HCT116 (cell line): ENCODE measurements at regions not wholly inside any gene's neighbourhood (a gene's known extent, or its start where the extent isn't known, plus 50 kb on each side); places are given as distances from the start of the nearest gene placed in this dataset.

Source experiments
- ATAC-seq: fragments of 200-7000 bp; cut with Tn5 transposase; 2 replicates; pipeline ENCODE4 v1.9.1; 2020; ENCODE audit warnings: mild to moderate bottlenecking, moderate library complexity
- BruUV-seq: library from RNA; stranded (reverse); fragments of 400-500 nt; replicated peaks from 2 replicates; lab custom pipeline; 2021; lab: Mats Ljungman, UMichigan
- CTCF ChIA-PET: fragments of 300-600 bp; sonication (Branson Sonifier 250); formaldehyde crosslinking; loops from one replicate; lab custom pipeline; 2021; ENCODE audit warnings: antibody characterized with exemption; lab: Charles Lee
- POLR2A ChIA-PET: fragments of 300-600, 350-600 bp; sonication (Branson Sonifier 250); formaldehyde crosslinking; loops from one replicate; lab custom pipeline; 2021; ENCODE audit warnings: antibody characterized with exemption; lab: Charles Lee
- RAD21 ChIA-PET, 2 experiments: fragments of 300-600 bp; sonication (Branson Sonifier 250); formaldehyde crosslinking; loops; one replicate each; lab custom pipeline; 2023; ENCODE audit warnings: low total read pairs in 2 of 2; ENCODE audit not compliant: uncharacterized antibody in 2 of 2, unreplicated experiment in 2 of 2, low non-redundant PET in 1 of 2; lab: Charles Lee
- DNase-seq: peaks from one replicate; pipeline ENCODE4 v3.0.0-alpha.2; 2010; ENCODE audit warnings: low read depth, low spot score
- H2AFZ ChIP-seq: fragments of 200-600 bp; shearing (Covaris generic), sonication (generic); 2 replicates; pipeline ENCODE4 v1.6.1; 2017; ENCODE audit warnings: low read depth, mixed run types, mixed read lengths, antibody characterized with exemption, low read length; ENCODE audit not compliant: poor library complexity, severe bottlenecking
- H3K27ac ChIP-seq: 2 replicates; pipeline ENCODE4 v1.5.1; 2012; ENCODE audit warnings: low read depth, low read length
- H3K27me3 ChIP-seq: fragments of 200-600 bp; sonication (generic); 2 replicates; pipeline ENCODE4 v1.6.1; 2016; ENCODE audit warnings: mixed run types, low read length, mixed read lengths; ENCODE audit not compliant: insufficient read depth
- H3K36me3 ChIP-seq, 2 experiments: fragments of 200-500 bp in 1 of 2; fragments of 200-600 bp in 1 of 2; sonication (Bioruptor generic) in 1 of 2; sonication (generic) in 1 of 2; 2 replicates each; pipeline versions ENCODE4 v1.5.1 to v1.6.1; 2014 to 2016; ENCODE audit warnings: low read length in 2 of 2, inconsistent platforms in 1 of 2, mixed read lengths in 1 of 2, mixed run types in 1 of 2; ENCODE audit not compliant: insufficient read depth in 2 of 2, control insufficient read depth in 1 of 2
- H3K4me1 ChIP-seq, 2 experiments: fragments of 200-600 bp in 1 of 2; sonication (generic) in 1 of 2; 2 replicates each; pipeline versions ENCODE4 v1.5.1 to v1.6.1; 2012 to 2017; ENCODE audit warnings: low read length in 2 of 2, inconsistent platforms in 1 of 2, mild to moderate bottlenecking in 1 of 2, mixed read lengths in 1 of 2, mixed run types in 1 of 2, moderate library complexity in 1 of 2; ENCODE audit not compliant: insufficient read depth in 2 of 2, control insufficient read depth in 1 of 2
- H3K4me2 ChIP-seq: fragments of 200-600 bp; sonication (generic); 2 replicates; pipeline ENCODE4 v1.6.1; 2017; ENCODE audit warnings: mixed run types, low read length, mixed read lengths
- H3K4me3 ChIP-seq, 2 experiments: fragments of 200-600 bp in 1 of 2; sonication (generic) in 1 of 2; replicated peaks in 1 of 2; 2 replicates each; pipeline ENCODE4 v1.5.1; 2011 to 2016; ENCODE audit warnings: low read length in 2 of 2, control low read depth in 1 of 2, low read depth in 1 of 2, mild to moderate bottlenecking in 1 of 2, mixed read lengths in 1 of 2, mixed run types in 1 of 2
- H3K79me2 ChIP-seq: fragments of 200-600 bp; sonication (generic); 2 replicates; pipeline ENCODE4 v1.6.1; 2017; ENCODE audit warnings: mild to moderate bottlenecking, mixed run types, low read length, moderate library complexity, mixed read lengths; ENCODE audit not compliant: insufficient read depth
- H3K9ac ChIP-seq: fragments of 200-600 bp; sonication (generic); 2 replicates; pipeline ENCODE4 v1.6.1; 2016; ENCODE audit warnings: low read length, mixed read lengths
- H3K9me2 ChIP-seq: fragments of 200-600 bp; sonication (generic), shearing (Covaris generic); 2 replicates; pipeline ENCODE4 v1.6.1; 2017; ENCODE audit warnings: mixed run types, mild to moderate bottlenecking, moderate library complexity; ENCODE audit not compliant: insufficient read depth
- H3K9me3 ChIP-seq, 2 experiments: fragments of 200-500 bp in 1 of 2; fragments of 200-600 bp in 1 of 2; sonication (Bioruptor generic) in 1 of 2; sonication (generic) in 1 of 2; 2 replicates each; pipeline ENCODE4 v1.6.1; 2014 to 2017; ENCODE audit warnings: low read length in 2 of 2, mixed read lengths in 2 of 2, inconsistent platforms in 1 of 2, low read depth in 1 of 2, mild to moderate bottlenecking in 1 of 2, mixed run types in 1 of 2, moderate library complexity in 1 of 2; ENCODE audit not compliant: control insufficient read depth in 1 of 2, insufficient read depth in 1 of 2
- H4K20me1 ChIP-seq: fragments of 200-600 bp; sonication (generic), shearing (Covaris generic); 2 replicates; pipeline ENCODE4 v1.6.1; 2017; ENCODE audit warnings: mixed run types, mild to moderate bottlenecking, moderate library complexity; ENCODE audit not compliant: insufficient read depth
- CBX3 ChIP-seq: IDR thresholded peaks from 2 replicates; pipeline ENCODE4 v1.6.1; 2012; ENCODE audit warnings: low read depth
- CEBPB ChIP-seq: IDR thresholded peaks from 2 replicates; pipeline ENCODE4 v1.6.1; 2012; ENCODE audit warnings: low read depth
- ELF1 ChIP-seq: IDR thresholded peaks from 2 replicates; pipeline ENCODE4 v1.6.1; 2012; ENCODE audit warnings: low read depth, borderline replicate concordance
- EZH2 ChIP-seq: fragments of 200-600 bp; sonication (generic); IDR thresholded peaks from 2 replicates; pipeline ENCODE4 v1.6.1; 2017; ENCODE audit warnings: antibody characterized with exemption, mixed run types
- EZH2phosphoT487 ChIP-seq: fragments of 200-600 bp; IDR thresholded peaks from 2 replicates; pipeline ENCODE4 v1.6.1; 2018; ENCODE audit warnings: antibody characterized with exemption, borderline replicate concordance
- FOSL1 ChIP-seq: IDR thresholded peaks from 2 replicates; pipeline ENCODE4 v1.6.1; 2012; ENCODE audit warnings: low read depth
- JUND ChIP-seq: IDR thresholded peaks from 2 replicates; pipeline ENCODE4 v1.6.1; 2012
- POLR2A ChIP-seq: IDR thresholded peaks from 2 replicates; pipeline ENCODE4 v1.7.0; 2011; ENCODE audit warnings: borderline replicate concordance; ENCODE audit not compliant: insufficient read depth, insufficient read length; ENCODE audit errors: extremely low read depth
- POLR2AphosphoS5 ChIP-seq: IDR thresholded peaks from 2 replicates; pipeline ENCODE4 v1.6.1; 2011; ENCODE audit warnings: mild to moderate bottlenecking, low read depth, low read length, moderate library complexity
- RAD21 ChIP-seq: IDR thresholded peaks from 2 replicates; pipeline ENCODE4 v1.6.1; 2012; ENCODE audit warnings: low read depth, mild to moderate bottlenecking
- SIN3A ChIP-seq: IDR thresholded peaks from 2 replicates; pipeline ENCODE4 v1.6.1; 2012; ENCODE audit warnings: low read depth
- SP1 ChIP-seq: IDR thresholded peaks from 2 replicates; pipeline ENCODE4 v1.6.1; 2012; ENCODE audit warnings: low read depth
- SRF ChIP-seq: IDR thresholded peaks from 2 replicates; pipeline ENCODE4 v1.6.1; 2012; ENCODE audit warnings: low read depth
- YY1 ChIP-seq: IDR thresholded peaks from 2 replicates; pipeline ENCODE4 v1.6.1; 2011; ENCODE audit warnings: low read length, low read depth, moderate library complexity, mild to moderate bottlenecking; ENCODE audit not compliant: insufficient replicate concordance; ENCODE audit errors: extremely low read depth
- ZFX ChIP-seq: fragments of 450-650 bp; IDR thresholded peaks from 2 replicates; pipeline ENCODE4 v1.6.1; 2017
- intact Hi-C: fragments of 100-400 bp; cut with micrococcal nuclease; formaldehyde crosslinking; loops from 2 replicates; pipeline ENCODE4 v1.10.0; 2022
- TF ChIP-seq, protein P1 (sequence below): IDR thresholded peaks from 2 replicates; pipeline ENCODE4 v1.6.1; 2011; ENCODE audit warnings: mild to moderate bottlenecking, low read length, moderate library complexity; ENCODE audit not compliant: insufficient replicate concordance; ENCODE audit errors: extremely low read depth
- TF ChIP-seq, protein P2 (sequence below): IDR thresholded peaks from 2 replicates; pipeline ENCODE4 v1.6.1; 2012
- TF ChIP-seq, protein P3 (sequence below), 3 experiments: fragments of 200-600 bp in 1 of 3; sonication (generic) in 1 of 3; IDR thresholded peaks in 2 of 3; conservative IDR thresholded peaks in 1 of 3; 2 replicates each; pipeline ENCODE4 v1.5.1; 2012 to 2017; ENCODE audit warnings: low read depth in 2 of 3, low read length in 2 of 3, antibody characterized with exemption in 1 of 3, borderline replicate concordance in 1 of 3, control low read depth in 1 of 3, mild to moderate bottlenecking in 1 of 3, mixed read lengths in 1 of 3, mixed run types in 1 of 3, moderate library complexity in 1 of 3; ENCODE audit not compliant: insufficient read depth in 1 of 3

DNA sequence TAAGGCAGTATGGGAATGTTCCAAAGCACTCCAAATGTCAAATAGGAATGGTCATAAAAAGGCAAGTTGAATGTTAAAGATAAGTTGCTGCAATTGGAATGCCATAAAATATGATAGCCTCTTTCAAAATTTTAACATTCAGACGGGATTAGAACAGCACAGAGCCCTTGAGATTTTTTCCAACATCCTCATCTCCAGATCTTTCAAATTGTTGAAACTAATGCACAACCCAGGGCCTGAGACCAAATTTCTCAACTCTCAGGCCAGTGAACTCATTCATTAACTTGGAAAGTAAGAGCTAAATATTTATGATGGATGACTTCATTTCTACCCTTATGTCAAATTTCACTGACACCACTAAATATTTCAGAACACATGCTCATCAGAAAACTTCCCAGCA lies 346.5 kb upstream of the XYLT1 start:
- ChIA-PET CTCF (no interaction called here), POLR2A (no interaction called here), RAD21 (no interaction called here)
- no TSS peak for BruUV-seq
- no peak overlapping the region for H3K27ac ChIP-seq
- H3K4me2 ChIP-seq = no peak overlapping the region
- H3K9ac ChIP-seq = no peak overlapping the region
- no peak overlapping the region for H2AFZ ChIP-seq
- peaks cover 0 to 5% of the 10 kb centered on the region in 2 experiments; a peak in 1 of 4 replicates for H3K9me3 ChIP-seq
- no peaks in the 10 kb centered on the region for H3K36me3 ChIP-seq
- H3K4me1 ChIP-seq = no peaks in the 10 kb centered on the region
- H4K20me1 ChIP-seq = no peaks in the 10 kb centered on the region
- ATAC-seq = no peak
- peaks cover 7% of the 10 kb centered on the region for H3K27me3 ChIP-seq
- no peaks in the 10 kb centered on the region for H3K9me2 ChIP-seq
- no peaks in the 10 kb centered on the region for H3K79me2 ChIP-seq
- H3K4me3 ChIP-seq = no peak overlapping the region
- TF ChIP-seq POLR2AphosphoS5 (no peak), ZFX (no peak), JUND (no peak), SRF (no peak), EZH2phosphoT487 (no peak), EZH2 (no peak), POLR2A (no peak), RAD21 (no peak), CBX3 (no peak), CEBPB (no peak), SIN3A (no peak), ELF1 (no peak), SP1 (no peak), YY1 (no peak), FOSL1 (no peak)
- TF ChIP-seq, protein P1, sequence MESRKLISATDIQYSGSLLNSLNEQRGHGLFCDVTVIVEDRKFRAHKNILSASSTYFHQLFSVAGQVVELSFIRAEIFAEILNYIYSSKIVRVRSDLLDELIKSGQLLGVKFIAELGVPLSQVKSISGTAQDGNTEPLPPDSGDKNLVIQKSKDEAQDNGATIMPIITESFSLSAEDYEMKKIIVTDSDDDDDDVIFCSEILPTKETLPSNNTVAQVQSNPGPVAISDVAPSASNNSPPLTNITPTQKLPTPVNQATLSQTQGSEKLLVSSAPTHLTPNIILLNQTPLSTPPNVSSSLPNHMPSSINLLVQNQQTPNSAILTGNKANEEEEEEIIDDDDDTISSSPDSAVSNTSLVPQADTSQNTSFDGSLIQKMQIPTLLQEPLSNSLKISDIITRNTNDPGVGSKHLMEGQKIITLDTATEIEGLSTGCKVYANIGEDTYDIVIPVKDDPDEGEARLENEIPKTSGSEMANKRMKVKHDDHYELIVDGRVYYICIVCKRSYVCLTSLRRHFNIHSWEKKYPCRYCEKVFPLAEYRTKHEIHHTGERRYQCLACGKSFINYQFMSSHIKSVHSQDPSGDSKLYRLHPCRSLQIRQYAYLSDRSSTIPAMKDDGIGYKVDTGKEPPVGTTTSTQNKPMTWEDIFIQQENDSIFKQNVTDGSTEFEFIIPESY = no peak
- TF ChIP-seq, protein P2, sequence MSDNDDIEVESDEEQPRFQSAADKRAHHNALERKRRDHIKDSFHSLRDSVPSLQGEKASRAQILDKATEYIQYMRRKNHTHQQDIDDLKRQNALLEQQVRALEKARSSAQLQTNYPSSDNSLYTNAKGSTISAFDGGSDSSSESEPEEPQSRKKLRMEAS = no peak
- TF ChIP-seq, protein P3, sequence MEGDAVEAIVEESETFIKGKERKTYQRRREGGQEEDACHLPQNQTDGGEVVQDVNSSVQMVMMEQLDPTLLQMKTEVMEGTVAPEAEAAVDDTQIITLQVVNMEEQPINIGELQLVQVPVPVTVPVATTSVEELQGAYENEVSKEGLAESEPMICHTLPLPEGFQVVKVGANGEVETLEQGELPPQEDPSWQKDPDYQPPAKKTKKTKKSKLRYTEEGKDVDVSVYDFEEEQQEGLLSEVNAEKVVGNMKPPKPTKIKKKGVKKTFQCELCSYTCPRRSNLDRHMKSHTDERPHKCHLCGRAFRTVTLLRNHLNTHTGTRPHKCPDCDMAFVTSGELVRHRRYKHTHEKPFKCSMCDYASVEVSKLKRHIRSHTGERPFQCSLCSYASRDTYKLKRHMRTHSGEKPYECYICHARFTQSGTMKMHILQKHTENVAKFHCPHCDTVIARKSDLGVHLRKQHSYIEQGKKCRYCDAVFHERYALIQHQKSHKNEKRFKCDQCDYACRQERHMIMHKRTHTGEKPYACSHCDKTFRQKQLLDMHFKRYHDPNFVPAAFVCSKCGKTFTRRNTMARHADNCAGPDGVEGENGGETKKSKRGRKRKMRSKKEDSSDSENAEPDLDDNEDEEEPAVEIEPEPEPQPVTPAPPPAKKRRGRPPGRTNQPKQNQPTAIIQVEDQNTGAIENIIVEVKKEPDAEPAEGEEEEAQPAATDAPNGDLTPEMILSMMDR (IDR thresholded peaks at IDR 0.05 in 2 of 3, conservative IDR thresholded peaks at IDR 0.05 in 1 of 3; ENCODE audit: borderline replicate concordance in 1 of 3, insufficient read depth in 1 of 3, low read depth in 2 of 3, low read length in 2 of 3) = no peak
- TF ChIP-seq, all 23 proteins: peak for 0
- intact Hi-C loops = no loop called here
- DNase-seq = no peak
